Mesenchymal stem cell (in vitro differentiated cells and primary cell): ENCODE measurements at regions not wholly inside any gene's neighbourhood (a gene's known extent, or its start where the extent isn't known, plus 50 kb on each side); places are given as distances from the start of the nearest gene placed in this dataset.

Experiments used
- DNase-seq: peaks from one replicate; pipeline ENCODE4 v3.0.0-alpha.2; 2013
- H2AFZ ChIP-seq: one replicate; pipeline ENCODE4 v1.6.1; 2013; ENCODE audit warnings: low read depth, mild to moderate bottlenecking, control low read depth, inconsistent platforms, low read length, moderate library complexity
- H2AK5ac ChIP-seq: 2 replicates; pipeline ENCODE4 v1.6.1; 2013; ENCODE audit warnings: low read length, moderate library complexity, mild to moderate bottlenecking, inconsistent platforms; ENCODE audit not compliant: severe bottlenecking
- H2BK120ac ChIP-seq: one replicate; pipeline ENCODE4 v1.6.1; 2013; ENCODE audit warnings: low read depth, mild to moderate bottlenecking, inconsistent platforms, low read length, moderate library complexity
- H2BK12ac ChIP-seq, 2 experiments: one replicate each; pipeline ENCODE4 v1.6.1; 2013; ENCODE audit warnings: inconsistent platforms in 2 of 2, low read length in 2 of 2, mild to moderate bottlenecking in 2 of 2, moderate library complexity in 2 of 2, control low read depth in 1 of 2
- H2BK15ac ChIP-seq: one replicate; pipeline ENCODE4 v1.6.1; 2013; ENCODE audit warnings: mild to moderate bottlenecking, low read depth, inconsistent platforms; ENCODE audit not compliant: poor library complexity, severe bottlenecking
- H2BK5ac ChIP-seq: 2 replicates; pipeline ENCODE4 v1.6.1; 2013; ENCODE audit warnings: low read depth, mild to moderate bottlenecking, low read length, control low read depth, inconsistent platforms; ENCODE audit not compliant: poor library complexity, severe bottlenecking
- H3K14ac ChIP-seq, 2 experiments: one replicate each; pipeline ENCODE4 v1.6.1; 2013; ENCODE audit warnings: inconsistent platforms in 2 of 2, low read length in 2 of 2, control low read depth in 1 of 2, mild to moderate bottlenecking in 1 of 2, moderate library complexity in 1 of 2
- H3K18ac ChIP-seq, 2 experiments: one replicate each; pipeline ENCODE4 v1.6.1; 2013; ENCODE audit warnings: inconsistent platforms in 2 of 2, low read length in 2 of 2, control low read depth in 1 of 2, low read depth in 1 of 2, mild to moderate bottlenecking in 1 of 2
- H3K23ac ChIP-seq, 2 experiments: one replicate each; pipeline ENCODE4 v1.6.1; 2013; ENCODE audit warnings: inconsistent platforms in 2 of 2, low read length in 2 of 2, mild to moderate bottlenecking in 2 of 2, moderate library complexity in 2 of 2, control low read depth in 1 of 2
- H3K27ac ChIP-seq: 2 replicates; pipeline ENCODE4 v1.5.1; 2013; ENCODE audit warnings: mild to moderate bottlenecking, moderate library complexity, low read length, control low read depth, inconsistent platforms; ENCODE audit not compliant: poor library complexity, severe bottlenecking
- H3K27me3 ChIP-seq, 2 experiments: 2 replicates each; pipeline versions ENCODE4 v1.6.1 to v1.7.0; 2013; ENCODE audit warnings: low read length in 2 of 2, mild to moderate bottlenecking in 2 of 2, moderate library complexity in 2 of 2, control low read depth in 1 of 2, inconsistent platforms in 1 of 2; ENCODE audit not compliant: control insufficient read depth in 1 of 2, insufficient read depth in 1 of 2
- H3K36me3 ChIP-seq, 2 experiments: 2 replicates each; pipeline versions ENCODE4 v1.6.1 to v1.7.0; 2013; ENCODE audit warnings: low read length in 2 of 2, control low read depth in 1 of 2, inconsistent platforms in 1 of 2, low read depth in 1 of 2, mild to moderate bottlenecking in 1 of 2; ENCODE audit not compliant: insufficient read depth in 2 of 2, control insufficient read depth in 1 of 2
- H3K4ac ChIP-seq, 2 experiments: one replicate each; pipeline ENCODE4 v1.6.1; 2013; ENCODE audit warnings: inconsistent platforms in 2 of 2, low read length in 2 of 2, mild to moderate bottlenecking in 2 of 2, moderate library complexity in 2 of 2, control low read depth in 1 of 2, low read depth in 1 of 2
- H3K4me1 ChIP-seq: 2 replicates; pipeline ENCODE4 v1.6.1; 2013; ENCODE audit warnings: low read depth, low read length, control low read depth; ENCODE audit not compliant: control insufficient read depth, insufficient read depth
- H3K4me2 ChIP-seq: 2 replicates; pipeline ENCODE4 v1.6.1; 2013; ENCODE audit warnings: low read length, mild to moderate bottlenecking, inconsistent platforms; ENCODE audit not compliant: poor library complexity, severe bottlenecking
- H3K4me3 ChIP-seq, 2 experiments: 2 replicates each; pipeline versions ENCODE4 v1.5.1 to v1.7.0; 2013; ENCODE audit warnings: low read length in 2 of 2, mild to moderate bottlenecking in 2 of 2, control low read depth in 1 of 2, low read depth in 1 of 2; ENCODE audit not compliant: insufficient read depth in 1 of 2
- H3K79me1 ChIP-seq: replicated peaks from 2 replicates; pipeline ENCODE4 v1.6.1; 2013; ENCODE audit warnings: mild to moderate bottlenecking, control low read depth, low read length, inconsistent platforms; ENCODE audit not compliant: poor library complexity, severe bottlenecking
- H3K9ac ChIP-seq: 2 replicates; pipeline ENCODE4 v1.7.0; 2013; ENCODE audit warnings: mild to moderate bottlenecking, low read length, moderate library complexity
- H3K9me3 ChIP-seq: 2 replicates; pipeline ENCODE4 v1.7.0; 2013; ENCODE audit warnings: mild to moderate bottlenecking, low read length; ENCODE audit not compliant: control insufficient read depth
- H4K8ac ChIP-seq: one replicate; pipeline ENCODE4 v1.6.1; 2013; ENCODE audit warnings: inconsistent platforms, mild to moderate bottlenecking, low read length, moderate library complexity
- H4K91ac ChIP-seq: one replicate; pipeline ENCODE4 v1.6.1; 2013; ENCODE audit warnings: mild to moderate bottlenecking, low read length, inconsistent platforms
- WGBS: methylation state at CpG from one replicate; pipeline ENCODE4 v1.1.7; 2013; ENCODE audit warnings: mixed read lengths; 5-methylcytosine and 5-hydroxymethylcytosine counted together

DNA sequence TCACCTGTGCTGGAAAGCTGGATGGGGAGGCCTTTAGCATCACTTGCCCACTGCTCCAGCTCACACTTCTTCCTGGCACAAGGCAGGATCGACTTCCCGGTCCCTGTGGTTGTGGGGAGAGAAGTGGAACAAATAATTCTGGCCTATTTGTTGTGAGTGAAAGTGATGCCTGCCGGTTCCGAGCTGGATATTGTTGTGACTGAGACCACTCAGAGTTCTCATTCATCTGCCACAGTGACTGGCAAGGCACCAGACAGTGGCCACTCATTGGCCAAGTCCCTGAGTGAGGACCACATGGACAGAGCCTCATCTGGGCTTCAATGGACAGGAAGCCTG is 191.9 kb downstream of the PTPRU start:
- no peak overlapping the region for H3K4ac ChIP-seq
- H3K27ac ChIP-seq = no peak overlapping the region
- H3K36me3 ChIP-seq = no peaks in the 10 kb centered on the region
- no peak overlapping the region for H2BK5ac ChIP-seq
- no peak overlapping the region for H4K8ac ChIP-seq
- H3K18ac ChIP-seq = no peak overlapping the region
- no peaks in the 10 kb centered on the region for H3K79me1 ChIP-seq
- DNase-seq = no peak
- peaks cover 4 to 28% of the 10 kb centered on the region in 2 experiments for H3K27me3 ChIP-seq
- no peak overlapping the region for H3K23ac ChIP-seq
- H2BK15ac ChIP-seq = no peak overlapping the region
- H2BK12ac ChIP-seq = no peak overlapping the region
- H3K4me2 ChIP-seq = no peak overlapping the region
- no peak overlapping the region for H4K91ac ChIP-seq
- 75% methylated on average over 4 of the region's 4 CpGs for WGBS
- H3K4me3 ChIP-seq = no peak overlapping the region
- H2BK120ac ChIP-seq = no peak overlapping the region
- no peak overlapping the region for H3K14ac ChIP-seq
- no peak overlapping the region for H3K9ac ChIP-seq
- H2AFZ ChIP-seq = no peak overlapping the region
- H3K9me3 ChIP-seq = peaks cover 7% of the 10 kb centered on the region
- no peaks in the 10 kb centered on the region for H3K4me1 ChIP-seq
- no peak overlapping the region for H2AK5ac ChIP-seq

GRCh38 chr1:29427614-29428279 is 191.4 kb downstream of the PTPRU start:
- no peaks in the 10 kb centered on the region for H3K4me1 ChIP-seq
- H3K14ac ChIP-seq = no peak overlapping the region
- H4K91ac ChIP-seq = no peak overlapping the region
- WGBS = 63% methylated on average over 2 of the region's 3 CpGs
- H2BK15ac ChIP-seq = no peak overlapping the region
- no peak overlapping the region for H2AFZ ChIP-seq
- peaks cover 7% of the 10 kb centered on the region for H3K9me3 ChIP-seq
- no peak overlapping the region for H2AK5ac ChIP-seq
- H2BK120ac ChIP-seq = no peak overlapping the region
- H3K27me3 ChIP-seq = peaks cover 0 to 24% of the 10 kb centered on the region in 2 experiments
- H3K9ac ChIP-seq = no peak overlapping the region
- H3K23ac ChIP-seq = no peak overlapping the region
- no peak overlapping the region for H3K4ac ChIP-seq
- H4K8ac ChIP-seq = no peak overlapping the region
- H2BK5ac ChIP-seq = no peak overlapping the region
- no peak for DNase-seq
- H3K4me3 ChIP-seq = no peak overlapping the region
- H3K27ac ChIP-seq = no peak overlapping the region
- H3K4me2 ChIP-seq = no peak overlapping the region
- no peaks in the 10 kb centered on the region for H3K79me1 ChIP-seq
- no peaks in the 10 kb centered on the region for H3K36me3 ChIP-seq
- no peak overlapping the region for H2BK12ac ChIP-seq
- H3K18ac ChIP-seq = no peak overlapping the region

GRCh38 chr1:29426701-29427279 is 190.5 kb downstream of the PTPRU start:
- H3K79me1 ChIP-seq = no peaks in the 10 kb centered on the region
- H2AK5ac ChIP-seq = no peak overlapping the region
- no peak for DNase-seq
- H2AFZ ChIP-seq = no peak overlapping the region
- no peak overlapping the region for H3K23ac ChIP-seq
- no peak overlapping the region for H3K4me3 ChIP-seq
- peaks cover 0 to 18% of the 10 kb centered on the region in 2 experiments for H3K27me3 ChIP-seq
- H4K8ac ChIP-seq = no peak overlapping the region
- no peaks in the 10 kb centered on the region for H3K36me3 ChIP-seq
- no peak overlapping the region for H4K91ac ChIP-seq
- no peak overlapping the region for H2BK12ac ChIP-seq
- H3K18ac ChIP-seq = no peak overlapping the region
- no peak overlapping the region for H2BK120ac ChIP-seq
- H2BK5ac ChIP-seq = no peak overlapping the region
- no peak overlapping the region for H3K14ac ChIP-seq
- H3K4me1 ChIP-seq = no peaks in the 10 kb centered on the region
- 84% methylated on average over 7 of the region's 7 CpGs for WGBS
- H3K4ac ChIP-seq = no peak overlapping the region
- no peak overlapping the region for H3K27ac ChIP-seq
- no peak overlapping the region for H2BK15ac ChIP-seq
- H3K9me3 ChIP-seq = peaks cover 7% of the 10 kb centered on the region
- H3K9ac ChIP-seq = no peak overlapping the region
- no peak overlapping the region for H3K4me2 ChIP-seq

DNA sequence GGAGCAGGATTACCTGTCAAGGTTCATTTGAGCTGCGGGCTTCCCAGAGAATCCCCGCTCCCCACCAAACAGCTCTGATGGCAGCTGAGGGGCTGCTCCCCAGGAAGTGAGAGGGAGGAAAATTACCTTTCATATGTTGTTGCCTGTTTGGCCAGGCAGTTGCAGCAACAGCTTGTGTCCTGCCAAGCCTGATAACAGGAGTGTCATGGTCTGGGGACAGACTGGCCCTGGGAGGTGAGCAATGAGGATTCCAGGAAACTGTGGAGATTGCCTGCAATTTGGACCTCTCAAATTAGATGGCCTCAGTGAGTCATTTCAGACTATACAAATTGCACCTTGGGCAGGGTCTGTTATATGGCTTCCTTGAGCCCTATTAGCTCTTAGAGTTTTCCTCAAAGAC is 189.3 kb downstream of the PTPRU start:
- H2BK5ac ChIP-seq = no peak overlapping the region
- H4K8ac ChIP-seq = no peak overlapping the region
- no peak overlapping the region for H2AFZ ChIP-seq
- no peaks in the 10 kb centered on the region for H3K4me1 ChIP-seq
- WGBS = 83% methylated on average over 2 of the region's 2 CpGs
- H3K23ac ChIP-seq = no peak overlapping the region
- no peak overlapping the region for H3K27ac ChIP-seq
- H2AK5ac ChIP-seq = no peak overlapping the region
- no peaks in the 10 kb centered on the region for H3K36me3 ChIP-seq
- no peak overlapping the region for H2BK120ac ChIP-seq
- H3K4me2 ChIP-seq = no peak overlapping the region
- no peak overlapping the region for H4K91ac ChIP-seq
- H3K18ac ChIP-seq = no peak overlapping the region
- H2BK12ac ChIP-seq = no peak overlapping the region
- H2BK15ac ChIP-seq = no peak overlapping the region
- no peak overlapping the region for H3K4me3 ChIP-seq
- H3K27me3 ChIP-seq = peaks cover 0 to 14% of the 10 kb centered on the region in 2 experiments
- no peak overlapping the region for H3K9ac ChIP-seq
- H3K9me3 ChIP-seq = peaks cover 5% of the 10 kb centered on the region
- DNase-seq = no peak
- no peak overlapping the region for H3K4ac ChIP-seq
- H3K79me1 ChIP-seq = no peaks in the 10 kb centered on the region
- no peak overlapping the region for H3K14ac ChIP-seq
